ENCODE measurements at regions not wholly inside any gene's neighbourhood (a gene's known extent, or its start where the extent isn't known, plus 50 kb on each side); places are given as distances from the start of the nearest gene placed in this dataset.

DNA sequence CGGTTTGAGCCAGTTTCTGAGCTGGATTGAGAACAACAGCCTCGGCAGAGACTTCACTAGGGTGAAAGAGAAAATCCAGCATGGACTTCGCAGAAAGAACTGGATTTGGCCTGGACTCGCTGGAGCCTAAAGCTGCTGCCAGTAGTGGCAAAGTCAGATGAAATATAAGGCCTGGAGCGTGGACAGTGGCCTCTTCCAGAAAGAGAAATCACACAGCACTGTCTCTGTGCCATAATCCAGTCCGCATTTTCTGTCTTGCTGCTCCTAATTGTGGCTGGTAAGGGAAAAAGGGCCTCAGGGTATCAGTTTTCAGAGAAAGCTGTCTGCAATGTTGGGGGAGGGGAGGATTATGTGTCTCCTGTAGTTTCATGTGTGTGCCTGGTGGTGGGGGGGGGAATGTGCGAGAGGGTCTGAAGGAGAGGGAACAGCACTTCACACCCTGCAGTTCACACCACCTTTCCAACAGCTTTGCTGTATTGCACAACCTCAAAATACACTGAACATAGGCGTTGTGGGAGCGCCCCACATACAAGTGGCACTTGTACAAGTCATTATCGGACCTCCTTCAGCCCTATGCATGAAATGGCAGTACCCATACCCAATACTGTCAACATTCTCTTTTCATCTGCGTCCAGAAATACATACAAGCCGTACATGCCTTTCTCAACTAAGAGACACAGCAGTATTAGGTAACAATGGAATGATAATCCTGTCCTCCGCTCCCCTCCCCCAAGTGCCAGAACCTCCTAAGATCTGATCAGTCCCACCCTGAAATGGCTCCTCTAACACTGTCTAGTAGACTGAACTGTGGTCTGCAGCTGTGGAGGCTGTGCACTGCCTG lies 107.5 kb upstream of the ATF7IP start:
- DNase-seq: peak; percentile 23

DNA sequence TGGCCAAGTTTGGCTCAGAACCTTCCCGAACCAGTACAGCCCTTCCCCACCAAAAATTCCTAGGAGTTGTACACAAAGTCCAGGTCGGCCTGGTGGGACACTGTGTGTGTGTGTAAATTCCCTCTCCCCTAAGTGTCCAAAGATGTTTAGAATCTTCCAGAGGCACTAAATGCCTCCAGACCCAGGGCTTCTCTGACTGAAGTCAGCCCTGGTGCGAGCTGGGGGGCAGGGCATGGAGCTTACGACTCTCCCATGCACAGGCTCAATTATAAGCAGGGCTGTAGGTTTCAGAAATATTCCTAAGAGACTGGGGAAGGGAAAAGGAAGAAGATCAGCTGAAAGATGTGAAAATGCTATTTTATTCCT lies 106.9 kb upstream of the ATF7IP start:
- DNase-seq: no peak

DNA sequence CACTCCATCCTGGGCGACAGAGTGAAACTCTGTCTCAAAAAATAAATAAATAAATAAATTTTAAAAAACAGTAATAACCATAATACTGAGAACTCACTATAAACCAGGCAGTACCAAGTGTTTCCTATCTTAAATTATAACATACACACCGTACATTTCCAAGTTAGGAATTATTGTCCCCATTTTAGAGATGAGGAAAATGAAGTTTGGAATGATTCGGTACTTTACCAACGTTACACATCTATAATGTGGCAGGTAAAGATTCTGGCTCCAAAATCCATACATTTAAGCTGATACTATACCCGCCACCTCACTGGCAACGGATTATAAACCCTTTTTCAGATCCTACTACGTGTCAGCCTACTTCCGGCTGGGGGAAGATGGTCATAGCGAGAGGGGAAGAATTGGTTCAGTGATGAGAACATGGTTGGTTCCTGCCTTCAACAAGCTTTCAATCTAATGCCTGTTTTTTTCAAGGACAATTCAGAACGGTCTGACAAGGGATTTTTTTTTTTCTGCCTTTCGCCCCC lies 105.9 kb upstream of the ATF7IP start:
- no peak for DNase-seq

DNA sequence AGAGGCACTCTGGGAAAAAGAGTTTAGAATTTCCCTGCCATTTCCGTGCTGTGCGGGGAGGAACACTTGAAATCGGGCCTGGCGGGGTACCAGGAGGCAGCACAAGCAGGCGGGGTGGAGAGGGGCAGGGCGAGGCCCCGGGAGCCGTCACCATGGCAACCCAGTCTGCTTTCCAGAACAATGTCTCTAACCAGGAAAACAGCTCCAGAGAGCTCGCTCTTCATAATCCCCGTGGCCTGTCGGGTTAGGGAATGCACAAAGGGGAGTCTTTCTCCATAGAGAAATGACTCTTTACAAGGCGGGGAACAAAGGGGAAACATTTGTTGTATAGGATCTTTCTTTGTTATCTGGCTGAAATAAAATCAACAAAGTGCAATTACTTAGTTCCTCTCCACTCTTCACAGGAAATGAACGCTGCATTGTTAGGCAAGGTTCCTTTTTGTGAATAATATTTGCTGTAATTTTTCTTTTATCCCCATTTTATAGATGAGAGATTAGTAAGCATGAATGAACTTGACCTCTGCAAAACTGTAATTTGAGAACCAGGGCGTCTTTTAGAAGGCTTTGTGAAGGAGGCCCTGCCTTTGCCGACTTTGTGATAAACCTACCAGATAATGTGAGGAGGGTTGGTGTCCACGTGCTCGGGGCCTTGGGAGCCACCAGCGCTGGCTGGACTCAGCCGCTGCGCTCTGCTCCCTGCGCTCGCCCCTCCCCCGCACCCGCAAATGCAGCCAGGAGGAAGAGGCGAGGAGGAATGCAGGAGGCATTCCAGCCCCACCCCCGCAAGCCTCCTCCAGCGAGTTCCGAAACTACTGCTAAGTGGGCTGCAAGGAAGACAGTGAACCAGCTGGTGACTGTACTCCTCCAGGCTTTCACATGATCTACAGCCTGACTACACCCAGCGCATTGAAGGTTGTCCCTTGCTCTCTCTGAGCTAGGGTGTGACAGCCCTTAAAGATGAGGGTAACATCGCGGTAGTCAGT lies 105.2 kb upstream of the ATF7IP start:
- DNase-seq: no peak

DNA sequence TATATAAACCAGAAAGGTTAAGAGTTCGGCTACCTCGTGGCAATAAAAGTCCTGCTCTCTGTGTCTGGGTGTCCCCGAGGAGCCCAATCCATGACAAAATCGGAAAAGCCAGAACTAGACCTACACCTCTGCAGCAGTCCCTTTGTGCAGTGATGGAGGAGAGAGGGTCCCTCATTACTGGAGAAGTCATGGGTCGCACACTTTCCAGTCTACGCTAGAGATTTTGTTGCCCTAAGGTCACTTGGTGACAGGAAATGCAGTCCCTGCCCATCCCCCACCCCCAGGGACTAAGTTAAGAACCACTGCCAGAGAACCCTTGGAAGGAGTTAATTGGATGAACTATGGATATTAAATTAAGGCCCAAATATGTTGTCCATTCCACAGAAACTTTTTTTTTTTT lies 104.4 kb upstream of the ATF7IP start:
- no peak for DNase-seq

DNA sequence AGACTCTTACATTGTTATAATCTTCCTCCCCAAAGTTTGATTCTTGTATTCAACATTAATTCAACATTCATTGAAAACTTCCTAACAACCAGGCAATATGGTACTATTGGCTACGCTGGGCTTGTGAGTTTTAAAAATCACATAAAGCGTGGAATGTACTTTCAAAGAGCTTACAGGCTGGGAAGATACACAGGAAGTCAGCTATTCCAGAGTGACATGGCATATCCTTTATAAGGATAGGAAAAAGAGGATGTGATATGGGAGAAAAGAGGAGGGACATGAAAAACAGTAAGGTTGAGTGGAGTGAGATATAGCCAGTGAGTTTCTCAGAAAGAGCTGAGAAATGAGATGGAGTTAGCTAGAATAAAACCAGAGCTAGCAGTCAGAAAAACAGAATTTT lies 103.6 kb upstream of the ATF7IP start:
- DNase-seq: no peak

DNA sequence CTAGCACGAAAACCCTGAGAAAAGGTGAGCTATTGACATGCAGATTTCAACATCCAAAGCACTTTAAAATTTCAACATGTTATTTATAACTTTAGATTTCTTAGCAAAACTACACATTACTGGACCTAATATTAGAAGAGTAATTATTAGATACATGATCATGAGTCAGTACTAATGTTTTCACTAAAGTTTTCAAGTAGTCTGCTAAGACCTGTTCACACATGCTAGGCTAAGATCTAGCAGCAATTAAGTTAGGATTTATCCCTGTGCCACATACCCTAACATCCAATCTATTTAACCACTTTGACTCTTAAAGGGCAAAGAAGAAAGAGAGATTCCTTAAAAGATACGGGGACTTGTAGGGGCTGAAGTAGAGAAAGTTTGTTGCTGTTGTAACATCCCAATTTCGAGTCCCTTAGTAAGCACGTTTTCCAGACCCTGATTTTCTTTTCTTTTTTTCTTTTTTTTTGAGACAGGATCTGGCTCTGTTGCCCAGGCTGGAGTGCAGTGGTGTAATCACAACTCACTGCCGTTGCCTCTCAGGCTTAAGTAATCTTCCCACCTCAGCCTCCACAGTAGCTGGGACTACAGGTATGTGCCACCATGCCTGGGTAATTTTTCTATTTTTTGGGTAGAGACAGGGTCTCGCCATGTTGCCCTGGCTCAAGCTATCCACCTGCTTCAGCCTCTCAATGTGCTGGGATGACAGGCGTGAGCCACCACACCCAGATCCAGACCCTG lies 102.5 kb upstream of the ATF7IP start:
- DNase-seq: no peak

DNA sequence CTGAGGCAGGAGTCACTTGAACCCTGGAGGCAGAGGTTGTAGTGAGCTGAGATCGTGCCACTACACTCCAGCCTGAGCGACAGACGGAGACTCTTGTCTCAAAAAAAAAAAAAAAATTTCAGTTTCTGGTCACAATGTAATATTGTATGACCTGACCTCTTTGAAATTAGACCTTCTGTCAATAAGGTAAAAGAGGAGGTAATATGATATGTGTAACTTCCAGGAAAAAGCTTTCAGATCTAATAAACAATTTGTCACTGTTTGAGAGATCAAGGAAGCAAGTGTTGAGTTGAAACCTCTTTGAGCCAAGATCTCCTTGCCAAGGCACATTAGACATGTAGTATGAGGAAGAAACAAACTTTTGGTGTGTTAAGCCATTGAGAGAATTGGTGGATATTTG lies 101.7 kb upstream of the ATF7IP start:
- DNase-seq: no peak

DNA sequence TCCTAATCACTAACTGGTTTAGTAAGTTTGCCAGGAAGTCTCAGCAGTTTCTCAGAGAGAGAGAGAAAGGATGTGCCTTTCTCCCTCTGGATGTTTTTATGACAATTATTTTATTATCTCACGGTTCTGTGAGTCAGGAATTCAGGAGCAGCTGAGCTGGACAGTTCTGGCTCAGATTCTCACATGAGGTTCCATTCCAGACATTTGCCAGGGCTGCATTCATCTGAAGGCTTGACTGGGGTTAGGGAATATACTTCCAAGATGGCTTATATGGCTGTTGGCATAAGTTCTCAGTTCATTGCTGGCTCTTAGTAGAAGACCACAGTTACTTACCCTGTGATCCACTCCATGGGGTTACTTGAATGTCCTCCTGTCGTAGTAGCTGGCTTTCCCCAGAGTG lies 101.2 kb upstream of the ATF7IP start:
- DNase-seq: no peak

DNA sequence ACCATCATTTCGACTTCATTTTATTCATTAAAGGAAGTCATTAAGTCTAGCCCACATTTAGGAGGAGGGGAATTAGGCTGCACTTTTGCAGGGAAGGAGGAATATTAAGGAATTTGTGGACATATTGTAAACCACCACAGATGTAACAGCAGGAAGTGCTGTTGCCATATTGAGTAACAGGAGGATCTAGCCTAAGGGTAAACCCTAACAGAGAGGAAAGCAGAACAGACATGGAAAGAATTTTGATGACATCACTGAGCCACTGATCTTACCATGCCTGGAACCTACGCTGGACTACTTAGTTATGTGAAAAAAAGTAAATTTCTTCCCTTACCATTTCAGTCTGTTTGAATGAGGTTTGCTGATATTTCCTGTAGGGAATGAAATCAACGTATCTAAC lies 100.7 kb upstream of the ATF7IP start:
- no peak for DNase-seq

DNA sequence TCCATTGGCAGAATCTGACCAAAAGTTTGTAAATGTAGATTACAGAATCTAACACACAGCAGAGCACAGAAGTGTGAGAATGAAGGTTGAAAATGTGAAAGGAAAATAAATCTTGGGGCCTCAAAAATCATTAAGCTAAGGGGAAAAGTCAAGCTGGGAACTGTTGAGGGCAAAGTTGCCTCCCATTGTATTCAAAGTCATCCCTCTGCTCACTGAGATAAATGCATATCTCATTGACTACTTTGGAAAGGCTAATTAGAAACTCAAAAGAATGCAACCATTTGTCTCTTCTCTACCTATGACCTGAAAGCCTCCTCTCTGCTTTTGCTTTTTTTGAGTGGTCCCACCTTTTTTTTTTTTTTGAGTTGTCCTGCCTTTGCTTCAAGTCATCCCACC lies 97.4 kb upstream of the ATF7IP start:
- no peak for DNase-seq

DNA sequence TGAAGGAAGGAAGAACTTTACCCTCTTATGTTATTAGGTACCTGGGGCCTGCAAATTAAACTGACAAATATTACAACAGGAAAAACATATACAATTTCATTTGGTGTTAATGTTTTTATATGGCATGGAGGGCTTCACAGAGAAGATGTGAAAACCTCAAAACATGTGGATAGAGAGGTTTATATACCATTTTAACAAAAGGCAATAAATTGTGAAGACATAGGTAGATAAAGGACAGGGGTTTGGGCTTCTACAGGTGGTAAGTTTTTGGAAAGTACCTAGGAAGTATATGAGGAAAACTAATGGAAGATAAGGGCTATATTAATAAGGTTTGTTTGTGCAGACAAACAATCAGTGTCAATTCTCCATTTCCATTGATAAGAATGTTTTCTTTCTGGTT lies 95.1 kb upstream of the ATF7IP start:
- DNase-seq: no peak

DNA sequence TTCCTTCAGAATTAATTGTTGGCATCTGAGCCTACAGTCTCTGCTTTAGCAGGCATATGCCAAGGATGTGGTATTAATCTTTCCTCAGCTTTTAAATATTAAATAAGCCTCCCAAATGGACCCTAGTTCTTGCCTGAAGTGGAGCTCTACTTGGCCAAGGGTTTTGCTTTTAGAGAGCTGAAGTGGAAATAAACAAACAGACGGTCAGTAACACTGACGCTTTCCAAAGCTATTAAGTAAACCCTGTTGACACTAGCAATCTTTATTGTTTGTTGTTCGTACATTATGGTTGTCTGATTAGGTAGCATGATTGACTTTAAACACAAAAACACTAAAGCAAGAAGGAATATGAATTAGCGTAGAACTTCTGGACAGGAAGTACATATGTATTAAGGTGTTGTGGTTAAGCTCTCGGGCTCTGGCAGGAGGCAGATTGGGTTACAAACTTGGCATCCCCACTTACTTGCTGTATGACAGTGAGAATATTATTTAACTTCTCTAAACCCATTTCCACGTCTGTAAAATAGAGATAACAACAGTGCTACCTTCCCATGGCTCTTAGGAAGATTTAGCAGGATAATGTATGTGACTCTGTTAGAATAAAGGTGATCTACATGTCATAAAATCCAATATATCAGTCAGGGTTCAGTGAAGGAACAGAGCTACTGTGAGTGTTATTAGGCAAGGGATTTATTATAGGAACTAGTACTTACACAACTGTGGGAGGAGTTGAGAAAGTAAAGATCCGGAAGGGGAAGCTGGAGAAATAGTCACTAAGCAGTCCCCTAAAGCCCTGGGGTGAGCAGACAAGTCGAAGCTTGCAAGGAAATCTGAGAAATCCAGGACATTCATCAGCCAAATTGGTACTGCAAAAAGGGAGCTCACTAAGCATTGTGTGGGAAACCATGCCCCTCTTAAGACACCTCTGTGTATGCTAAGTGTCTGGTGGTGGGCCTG lies 92.2 kb upstream of the ATF7IP start:
- no peak for DNase-seq

DNA sequence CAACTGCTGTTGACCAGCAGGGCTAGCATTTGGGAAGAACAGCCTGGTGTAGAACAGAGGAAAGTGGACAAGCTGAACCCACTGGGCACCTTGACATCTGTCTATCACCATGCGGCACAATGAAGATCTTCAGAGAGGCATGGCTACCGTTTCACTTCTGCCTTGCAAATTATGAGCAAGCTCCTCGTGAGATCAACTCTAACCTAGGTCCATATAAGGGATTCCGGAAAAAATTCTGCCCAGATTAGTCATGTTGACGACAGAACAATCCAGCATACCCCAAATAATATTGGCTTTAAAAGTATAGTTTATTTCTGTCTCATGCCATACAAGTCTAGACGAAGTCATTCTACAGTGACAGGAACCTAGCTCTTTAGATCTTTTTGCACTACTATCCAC lies 91.6 kb upstream of the ATF7IP start:
- DNase-seq: no peak

DNA sequence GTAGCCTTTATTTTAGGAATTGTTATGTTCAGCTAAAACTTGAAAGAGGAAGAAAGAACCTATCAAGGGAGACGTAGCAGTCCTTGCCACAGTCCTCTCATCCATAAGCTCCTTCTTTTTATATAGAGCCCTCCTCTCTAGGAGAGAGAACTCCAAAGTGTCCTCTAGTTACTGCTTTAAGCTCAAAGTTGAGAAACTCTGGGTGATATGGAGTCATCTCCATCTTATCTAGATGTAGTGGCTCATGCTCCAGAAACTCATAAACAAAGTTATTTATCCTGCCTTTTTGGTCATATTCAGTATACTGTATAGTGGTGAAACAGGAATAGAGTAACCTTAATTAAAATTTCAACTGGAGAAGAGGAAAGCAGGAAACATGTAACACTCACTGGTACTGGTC lies 90.4 kb upstream of the ATF7IP start:
- no peak for DNase-seq

DNA sequence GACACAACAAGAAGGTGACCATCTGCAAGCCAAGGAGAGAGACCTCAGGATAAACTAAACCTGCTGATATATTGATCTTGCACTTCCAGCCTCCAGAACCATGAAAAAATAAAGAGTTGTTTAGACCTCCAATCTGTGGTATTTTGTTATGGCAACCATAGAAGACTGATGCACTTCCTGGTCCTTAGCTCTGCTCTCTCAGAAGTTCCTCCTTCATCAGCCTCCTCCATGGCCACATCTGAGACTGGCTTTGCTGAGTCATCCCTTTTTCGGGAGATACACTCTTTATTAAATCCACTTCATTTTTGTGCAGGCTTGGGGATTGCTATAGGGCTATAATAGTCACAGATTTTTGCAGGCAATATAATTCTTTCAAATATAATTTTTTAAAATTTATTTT lies 89.6 kb upstream of the ATF7IP start:
- DNase-seq: no peak

DNA sequence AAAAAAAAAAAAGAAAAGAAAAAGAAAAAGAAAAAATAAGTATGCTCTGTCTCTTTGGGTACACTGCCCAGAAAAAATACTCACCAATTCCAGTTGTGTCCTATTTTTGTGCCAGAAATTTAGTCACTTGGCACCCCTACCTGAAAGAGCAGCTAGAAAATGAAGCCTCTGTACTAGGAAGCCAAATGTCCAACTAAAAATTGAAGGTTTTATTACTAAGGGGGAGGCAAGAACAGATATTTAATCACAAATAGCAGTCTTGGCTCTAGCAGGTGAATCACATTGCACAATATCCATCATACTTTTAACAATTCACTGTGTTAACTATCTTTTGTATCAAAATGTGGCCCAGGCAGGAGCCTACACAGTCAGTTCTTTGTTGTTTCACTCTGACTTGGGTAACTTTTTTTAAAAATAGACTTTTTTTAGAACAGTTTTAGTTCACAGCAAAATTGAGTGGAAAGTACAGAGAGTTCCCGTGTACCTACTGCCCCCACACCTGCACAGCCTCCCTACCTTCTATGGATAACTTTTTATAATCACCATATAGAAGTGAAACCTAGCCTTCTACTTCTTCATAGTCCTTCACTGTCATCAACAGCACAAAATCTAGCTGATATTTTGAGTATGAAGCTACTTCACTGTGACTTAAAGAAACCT lies 87.1 kb upstream of the ATF7IP start:
- no peak for DNase-seq

DNA sequence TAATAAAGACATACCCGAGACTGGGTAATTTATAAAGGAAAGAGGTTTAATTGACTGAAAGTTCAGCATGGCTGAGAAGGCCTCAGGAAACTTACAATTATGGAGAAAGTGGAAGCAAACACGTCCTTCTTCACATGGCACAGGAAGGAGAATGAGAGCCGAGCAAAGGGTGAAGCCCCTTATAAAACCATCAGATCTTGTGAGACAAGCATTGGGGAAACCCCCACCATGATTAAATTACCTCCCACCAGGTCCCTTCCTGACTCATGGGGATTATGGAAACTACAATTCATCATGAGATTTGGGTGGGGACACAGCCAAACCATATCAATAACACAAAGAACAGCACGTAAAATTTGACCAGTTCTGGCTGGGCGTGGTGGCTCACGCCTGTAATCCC lies 85.6 kb upstream of the ATF7IP start:
- no peak for DNase-seq

DNA sequence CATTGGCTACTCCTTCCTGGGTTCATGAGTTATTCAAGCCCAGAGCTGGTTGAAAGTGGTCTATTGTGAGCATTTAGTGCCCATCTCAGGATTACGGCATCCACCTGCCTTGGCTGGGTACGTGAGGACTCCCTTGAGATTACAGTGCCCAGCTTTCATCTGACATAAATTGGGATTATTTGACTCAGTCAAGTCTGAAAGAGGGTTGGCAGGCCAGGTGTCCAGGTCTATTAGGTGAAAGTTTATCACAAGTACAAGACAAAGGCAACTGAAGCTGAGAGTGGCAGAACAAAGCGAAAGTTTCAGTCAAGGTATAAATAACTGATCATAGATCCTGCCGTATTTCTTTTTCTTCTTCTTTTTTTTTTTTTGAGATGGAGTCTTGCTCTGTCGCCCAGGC lies 84.6 kb upstream of the ATF7IP start:
- DNase-seq: no peak

DNA sequence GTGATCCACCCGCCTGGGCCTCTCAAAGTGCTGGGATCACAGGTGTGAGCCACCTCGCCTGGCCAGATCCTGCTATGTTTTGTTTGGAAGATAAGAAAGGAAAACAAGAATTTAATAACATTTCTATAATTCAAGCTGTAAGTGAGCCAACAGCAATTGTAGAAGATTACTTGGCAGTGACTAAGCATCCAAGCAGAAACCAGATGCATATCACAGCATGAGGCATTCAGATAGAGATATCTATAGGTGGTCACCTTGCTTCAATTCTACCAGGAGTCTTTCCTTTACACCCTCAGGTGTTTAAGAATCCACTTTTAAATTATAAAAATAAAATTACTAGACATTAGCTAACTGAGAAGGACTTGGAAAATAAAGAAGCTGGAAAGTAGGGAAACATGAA lies 83.9 kb upstream of the ATF7IP start:
- DNase-seq: no peak

DNA sequence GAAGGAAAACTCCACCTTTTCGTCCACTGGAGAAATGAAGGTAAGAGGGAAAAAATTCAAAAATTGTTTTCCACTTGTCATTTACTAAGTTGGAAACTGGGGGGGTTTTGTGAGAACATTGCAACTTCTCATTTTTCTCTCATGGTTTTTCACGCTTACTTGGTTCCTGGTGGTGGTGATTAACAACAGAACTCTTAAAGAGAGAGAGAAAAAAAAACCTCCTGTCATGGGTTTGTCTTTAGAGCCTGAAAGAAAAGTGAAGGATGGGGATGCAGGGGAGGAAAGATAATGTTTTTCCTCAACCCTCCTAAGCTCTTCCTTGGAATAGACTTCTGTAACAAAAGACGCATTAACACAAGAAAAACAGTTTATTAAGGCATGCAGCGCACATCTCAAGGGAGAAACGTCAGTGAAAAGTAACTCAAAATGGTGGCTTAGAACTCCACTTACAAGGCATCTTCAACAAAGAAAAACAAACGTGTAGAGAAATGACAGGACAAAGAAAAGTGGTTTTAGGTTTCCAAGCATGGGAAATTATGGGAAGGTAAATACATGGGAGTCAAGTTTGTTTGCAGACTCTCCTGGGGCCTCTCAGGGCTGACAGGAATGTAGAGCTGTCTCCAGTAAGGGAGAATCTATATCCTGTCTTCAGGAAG lies 81.9 kb upstream of the ATF7IP start:
- no peak for DNase-seq

Measured in 8988T (cell line).